ENCODE measurements at regions not wholly inside any gene's neighbourhood (a gene's known extent, or its start where the extent isn't known, plus 50 kb on each side); places are given as distances from the start of the nearest gene placed in this dataset.

DNA sequence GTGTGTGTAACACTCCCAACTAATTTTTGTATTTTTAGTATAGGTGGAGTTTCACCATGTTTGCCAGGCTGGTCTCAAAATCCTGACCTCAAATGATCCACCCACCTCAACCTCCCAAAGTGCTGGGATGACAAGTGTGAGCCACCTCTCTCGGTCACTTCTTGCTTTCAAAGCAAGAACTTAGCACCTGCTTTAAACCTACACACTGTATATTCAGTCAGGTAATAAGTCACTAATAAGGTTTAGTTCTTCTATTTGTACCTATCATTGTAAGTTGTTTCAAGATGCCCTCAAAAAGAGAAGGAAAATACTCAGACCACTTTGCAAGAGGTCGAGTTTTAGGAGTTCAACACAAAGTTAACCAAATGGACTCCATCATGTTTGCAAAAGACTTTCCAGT is 431.3 kb downstream of the MRPL39 start:
- FAIRE-seq, result no peak
- no peak overlapping the region for H3K4me3 ChIP-seq (ENCODE audit: control insufficient read depth in 2 of 3, extremely low read depth in 1 of 3, insufficient read depth in 2 of 3, low read depth in 1 of 3, low read length in 3 of 3)
- H3K27me3 ChIP-seq (ENCODE audit: control insufficient read depth, extremely low read depth, insufficient read depth, low read length), result no peaks in the 10 kb centered on the region
- DNase-seq (ENCODE audit: low read depth, low spot score), result no peak
- no peak for TF ChIP-seq EZH2 (IDR thresholded peaks at IDR 0.05; ENCODE audit: low read length)
- TF ChIP-seq, protein P1, sequence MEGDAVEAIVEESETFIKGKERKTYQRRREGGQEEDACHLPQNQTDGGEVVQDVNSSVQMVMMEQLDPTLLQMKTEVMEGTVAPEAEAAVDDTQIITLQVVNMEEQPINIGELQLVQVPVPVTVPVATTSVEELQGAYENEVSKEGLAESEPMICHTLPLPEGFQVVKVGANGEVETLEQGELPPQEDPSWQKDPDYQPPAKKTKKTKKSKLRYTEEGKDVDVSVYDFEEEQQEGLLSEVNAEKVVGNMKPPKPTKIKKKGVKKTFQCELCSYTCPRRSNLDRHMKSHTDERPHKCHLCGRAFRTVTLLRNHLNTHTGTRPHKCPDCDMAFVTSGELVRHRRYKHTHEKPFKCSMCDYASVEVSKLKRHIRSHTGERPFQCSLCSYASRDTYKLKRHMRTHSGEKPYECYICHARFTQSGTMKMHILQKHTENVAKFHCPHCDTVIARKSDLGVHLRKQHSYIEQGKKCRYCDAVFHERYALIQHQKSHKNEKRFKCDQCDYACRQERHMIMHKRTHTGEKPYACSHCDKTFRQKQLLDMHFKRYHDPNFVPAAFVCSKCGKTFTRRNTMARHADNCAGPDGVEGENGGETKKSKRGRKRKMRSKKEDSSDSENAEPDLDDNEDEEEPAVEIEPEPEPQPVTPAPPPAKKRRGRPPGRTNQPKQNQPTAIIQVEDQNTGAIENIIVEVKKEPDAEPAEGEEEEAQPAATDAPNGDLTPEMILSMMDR (optimal IDR thresholded peaks at IDR 0.05 in 1 of 3, IDR thresholded peaks at IDR 0.05 in 1 of 3, conservative IDR thresholded peaks at IDR 0.05 in 1 of 3; ENCODE audit: extremely low read depth in 1 of 3, insufficient read depth in 2 of 3, low read length in 3 of 3), result no peak
- H3K9ac ChIP-seq (ENCODE audit: control insufficient read depth, extremely low read depth, insufficient read depth, low read length), result no peak overlapping the region
- dilution Hi-C loops (cut with MboI; ENCODE audit: extremely low pct_ligation_motif_present, low sequenced_read_pairs), result no loop called here
- H3K9me3 ChIP-seq (ENCODE audit: control insufficient read depth, low read depth, low read length), result no peaks in the 10 kb centered on the region
- H3K9me1 ChIP-seq (ENCODE audit: control insufficient read depth, extremely low read depth, insufficient read depth, low read length), result no peaks in the 10 kb centered on the region
- H3K4me2 ChIP-seq (ENCODE audit: control insufficient read depth, extremely low read depth, insufficient read depth, low read depth, low read length), result no peak overlapping the region
- H2AFZ ChIP-seq (ENCODE audit: control insufficient read depth, low read length), result no peak overlapping the region
- H3K79me2 ChIP-seq (ENCODE audit: control insufficient read depth, insufficient read depth, low read length), result no peaks in the 10 kb centered on the region
- no peaks in the 10 kb centered on the region for H3K4me1 ChIP-seq (ENCODE audit: control insufficient read depth, extremely low read depth, insufficient read depth, low read length)
- H3K27ac ChIP-seq (ENCODE audit: control insufficient read depth, insufficient read depth, low read length), result no peak overlapping the region
- H3K36me3 ChIP-seq (ENCODE audit: control insufficient read depth in 2 of 2, extremely low read depth in 1 of 2, insufficient read depth in 2 of 2, low read length in 2 of 2), result no peaks in the 10 kb centered on the region
- H4K20me1 ChIP-seq (ENCODE audit: control insufficient read depth, extremely low read depth, insufficient read depth, low read length), result no peaks in the 10 kb centered on the region

DNA sequence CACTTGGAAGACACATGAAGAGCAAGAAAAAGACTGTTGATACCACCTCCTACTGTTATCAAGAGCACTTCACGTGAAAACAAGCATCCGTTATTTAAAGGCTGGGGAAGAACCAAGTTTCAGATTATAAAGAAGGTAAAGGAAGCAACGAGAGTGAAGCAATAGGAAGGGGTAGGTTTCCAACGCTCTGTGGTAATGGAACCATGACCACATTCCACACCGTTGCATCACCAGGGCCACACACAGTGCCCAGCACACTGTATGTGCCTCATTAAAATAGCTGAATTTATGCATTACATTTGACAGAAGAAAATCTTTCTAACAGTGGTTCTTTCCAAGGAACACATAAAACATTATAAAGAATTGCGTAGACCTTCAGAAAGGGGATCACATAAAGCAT is 435.8 kb downstream of the MRPL39 start:
- no peak overlapping the region for H3K4me3 ChIP-seq (ENCODE audit: control insufficient read depth in 2 of 3, extremely low read depth in 1 of 3, insufficient read depth in 2 of 3, low read depth in 1 of 3, low read length in 3 of 3)
- H3K36me3 ChIP-seq (ENCODE audit: control insufficient read depth in 2 of 2, extremely low read depth in 1 of 2, insufficient read depth in 2 of 2, low read length in 2 of 2), result no peaks in the 10 kb centered on the region
- no peak overlapping the region for H3K27ac ChIP-seq (ENCODE audit: control insufficient read depth, insufficient read depth, low read length)
- no peaks in the 10 kb centered on the region for H3K9me1 ChIP-seq (ENCODE audit: control insufficient read depth, extremely low read depth, insufficient read depth, low read length)
- H3K4me2 ChIP-seq (ENCODE audit: control insufficient read depth, extremely low read depth, insufficient read depth, low read depth, low read length), result no peak overlapping the region
- no peak for FAIRE-seq
- H3K79me2 ChIP-seq (ENCODE audit: control insufficient read depth, insufficient read depth, low read length), result no peaks in the 10 kb centered on the region
- no peaks in the 10 kb centered on the region for H3K27me3 ChIP-seq (ENCODE audit: control insufficient read depth, extremely low read depth, insufficient read depth, low read length)
- no peak for TF ChIP-seq EZH2 (IDR thresholded peaks at IDR 0.05; ENCODE audit: low read length)
- TF ChIP-seq, protein P1 (optimal IDR thresholded peaks at IDR 0.05 in 1 of 3, IDR thresholded peaks at IDR 0.05 in 1 of 3, conservative IDR thresholded peaks at IDR 0.05 in 1 of 3; ENCODE audit: extremely low read depth in 1 of 3, insufficient read depth in 2 of 3, low read length in 3 of 3), result no peak
- no peaks in the 10 kb centered on the region for H3K4me1 ChIP-seq (ENCODE audit: control insufficient read depth, extremely low read depth, insufficient read depth, low read length)
- H4K20me1 ChIP-seq (ENCODE audit: control insufficient read depth, extremely low read depth, insufficient read depth, low read length), result no peaks in the 10 kb centered on the region
- H3K9me3 ChIP-seq (ENCODE audit: control insufficient read depth, low read depth, low read length), result no peaks in the 10 kb centered on the region
- no peak overlapping the region for H3K9ac ChIP-seq (ENCODE audit: control insufficient read depth, extremely low read depth, insufficient read depth, low read length)
- dilution Hi-C loops (cut with MboI; ENCODE audit: extremely low pct_ligation_motif_present, low sequenced_read_pairs), result no loop called here
- H2AFZ ChIP-seq (ENCODE audit: control insufficient read depth, low read length), result no peak overlapping the region
- no peak for DNase-seq (ENCODE audit: low read depth, low spot score)

Data from keratinocyte (primary cell).